ENCODE measurements at regions not wholly inside any gene's neighbourhood (a gene's known extent, or its start where the extent isn't known, plus 50 kb on each side); places are given as distances from the start of the nearest gene placed in this dataset.

DNA sequence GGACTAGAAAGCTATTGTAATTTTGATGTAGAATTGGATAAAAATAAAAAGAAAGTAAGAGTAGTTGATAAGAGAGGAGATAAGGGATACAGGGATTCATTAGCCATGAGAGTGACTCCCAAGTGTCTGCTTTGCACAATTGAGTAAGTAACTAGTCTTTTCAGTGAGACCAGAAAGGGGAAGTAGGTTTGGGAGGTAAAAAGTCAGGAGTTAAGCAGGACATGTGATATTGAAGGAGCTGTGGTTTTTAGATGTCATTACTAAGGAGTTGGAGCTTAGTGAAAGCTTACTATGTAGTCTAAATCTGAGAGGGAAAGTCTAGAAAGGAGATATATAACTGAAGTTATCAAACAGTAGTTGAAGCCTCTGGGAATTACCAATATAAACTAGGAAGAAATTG, 93.4 kb downstream of the SLC5A7 start:
- no peaks in the 10 kb centered on the region for H3K4me1 Mint-ChIP-seq
- no peaks in the 10 kb centered on the region for H3K36me3 Mint-ChIP-seq
- POLR2A ChIA-PET, result no interaction called here
- DNase-seq, result no peak
- no peak for ATAC-seq (replicated peaks in 1 of 4)
- Histone ChIP-seq H3K27ac (ENCODE audit: low read length) (no peak overlapping the region), H3K4me3 (ENCODE audit: control insufficient read depth in 1 of 2, extremely low read depth in 1 of 2, low read length in 1 of 2) (no peak overlapping the region), H3K27me3 (replicated peaks in 1 of 2; ENCODE audit: control insufficient read depth in 2 of 2, extremely low read depth in 1 of 2, insufficient read depth in 2 of 2, low read length in 1 of 2) (no peaks in the 10 kb centered on the region), H3K36me3 (ENCODE audit: control insufficient read depth in 2 of 2, extremely low read depth in 1 of 2, insufficient read depth in 1 of 2, low read length in 1 of 2) (no peaks in the 10 kb centered on the region), H3K4me1 (ENCODE audit: control insufficient read depth in 1 of 2, extremely low read depth in 1 of 2, insufficient read depth in 2 of 2, low read length in 2 of 2) (no peaks in the 10 kb centered on the region), H3K9me3 (no peaks in the 10 kb centered on the region)
- CTCF ChIA-PET, result no interaction called here
- no peaks in the 10 kb centered on the region for H3K9me3 Mint-ChIP-seq
- no peak overlapping the region for H3K27ac Mint-ChIP-seq
- no peak overlapping the region for H3K4me3 Mint-ChIP-seq
- peaks cover 3% of the 10 kb centered on the region in 2 donors for H3K27me3 Mint-ChIP-seq

DNA sequence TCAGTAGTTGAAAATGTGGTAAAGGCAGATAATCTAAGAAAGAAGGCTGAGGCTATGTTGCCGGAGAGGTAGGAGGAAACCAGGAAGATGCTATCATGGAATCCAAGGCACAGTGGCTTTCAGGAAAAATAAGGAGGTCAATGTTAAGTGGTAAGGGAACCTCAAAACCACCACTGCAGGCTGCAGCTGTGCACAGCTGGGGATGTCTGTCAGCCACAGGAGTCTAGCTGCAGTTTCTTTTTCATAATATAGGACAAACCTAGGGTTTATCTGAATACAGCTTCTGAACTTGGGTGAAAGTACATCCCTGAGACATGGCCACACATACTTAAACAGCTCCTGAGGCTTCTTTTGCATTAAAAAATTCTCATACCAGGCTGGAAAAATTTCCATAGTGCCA, 93.9 kb downstream of the SLC5A7 start:
- WGBS (ENCODE audit: insufficient coverage), result 13% methylated on average over 1 of the region's 1 CpG
- no peaks in the 10 kb centered on the region for H3K4me1 Mint-ChIP-seq
- H3K4me1 ChIP-seq (ENCODE audit: control insufficient read depth in 1 of 2, extremely low read depth in 1 of 2, insufficient read depth in 2 of 2, low read length in 2 of 2), result no peaks in the 10 kb centered on the region
- no peaks in the 10 kb centered on the region for H3K27me3 ChIP-seq (replicated peaks in 1 of 2; ENCODE audit: control insufficient read depth in 2 of 2, extremely low read depth in 1 of 2, insufficient read depth in 2 of 2, low read length in 1 of 2)
- peaks cover 3% of the 10 kb centered on the region in 2 donors for H3K27me3 Mint-ChIP-seq
- H3K36me3 Mint-ChIP-seq, result no peaks in the 10 kb centered on the region
- no peaks in the 10 kb centered on the region for H3K9me3 Mint-ChIP-seq
- ChIA-PET CTCF (no interaction called here), POLR2A (no interaction called here)
- DNase-seq (no peak), ATAC-seq (replicated peaks in 1 of 4) (no peak)
- H3K27ac ChIP-seq (ENCODE audit: low read length), result no peak overlapping the region
- H3K4me3 ChIP-seq (ENCODE audit: control insufficient read depth in 1 of 2, extremely low read depth in 1 of 2, low read length in 1 of 2), result no peak overlapping the region
- no peaks in the 10 kb centered on the region for H3K9me3 ChIP-seq
- H3K27ac Mint-ChIP-seq, result no peak overlapping the region
- no peaks in the 10 kb centered on the region for H3K36me3 ChIP-seq (ENCODE audit: control insufficient read depth in 2 of 2, extremely low read depth in 1 of 2, insufficient read depth in 1 of 2, low read length in 1 of 2)
- H3K4me3 Mint-ChIP-seq, result no peak overlapping the region

DNA sequence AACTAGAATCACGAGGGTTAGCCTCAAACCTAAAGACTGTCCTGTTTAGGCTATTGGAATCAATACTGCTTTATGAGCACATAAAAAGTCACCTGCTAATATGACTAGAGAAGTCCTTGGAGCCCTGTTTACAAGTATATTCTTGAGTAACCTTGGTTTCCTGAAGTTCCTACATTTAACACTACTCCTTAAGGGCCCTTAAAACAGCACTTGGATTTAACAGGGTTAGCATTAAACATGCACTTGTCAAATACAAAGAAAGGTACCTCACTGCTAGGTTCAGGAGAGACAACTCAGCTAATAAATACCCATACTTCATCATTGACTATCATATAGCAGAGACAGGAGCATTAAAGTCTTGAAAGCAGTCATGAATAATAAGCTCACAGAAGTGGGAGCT, 96.7 kb downstream of the SLC5A7 start:
- no peaks in the 10 kb centered on the region for H3K36me3 ChIP-seq (ENCODE audit: control insufficient read depth in 2 of 2, extremely low read depth in 1 of 2, insufficient read depth in 1 of 2, low read length in 1 of 2)
- no CpG with 5 or more reads among the region's 1 CpG for WGBS (ENCODE audit: insufficient coverage)
- Mint-ChIP-seq H3K27ac (no peak overlapping the region), H3K4me3 (no peak overlapping the region), H3K4me1 (no peaks in the 10 kb centered on the region), H3K9me3 (peaks cover 0 to under 1% (median 0%) of the 10 kb centered on the region in 3 donors), H3K36me3 (no peaks in the 10 kb centered on the region), H3K27me3 (peaks cover 2 to 6% of the 10 kb centered on the region in 2 donors)
- no peaks in the 10 kb centered on the region for H3K9me3 ChIP-seq
- ATAC-seq (replicated peaks in 1 of 4) (no peak), DNase-seq (no peak)
- H3K27me3 ChIP-seq (replicated peaks in 1 of 2; ENCODE audit: control insufficient read depth in 2 of 2, extremely low read depth in 1 of 2, insufficient read depth in 2 of 2, low read length in 1 of 2), result no peaks in the 10 kb centered on the region
- CTCF ChIA-PET, result no interaction called here
- POLR2A ChIA-PET, result no interaction called here
- H3K4me1 ChIP-seq (ENCODE audit: control insufficient read depth in 1 of 2, extremely low read depth in 1 of 2, insufficient read depth in 2 of 2, low read length in 2 of 2), result no peaks in the 10 kb centered on the region
- no peak overlapping the region for H3K27ac ChIP-seq (ENCODE audit: low read length)
- H3K4me3 ChIP-seq (ENCODE audit: control insufficient read depth in 1 of 2, extremely low read depth in 1 of 2, low read length in 1 of 2), result no peak overlapping the region

DNA sequence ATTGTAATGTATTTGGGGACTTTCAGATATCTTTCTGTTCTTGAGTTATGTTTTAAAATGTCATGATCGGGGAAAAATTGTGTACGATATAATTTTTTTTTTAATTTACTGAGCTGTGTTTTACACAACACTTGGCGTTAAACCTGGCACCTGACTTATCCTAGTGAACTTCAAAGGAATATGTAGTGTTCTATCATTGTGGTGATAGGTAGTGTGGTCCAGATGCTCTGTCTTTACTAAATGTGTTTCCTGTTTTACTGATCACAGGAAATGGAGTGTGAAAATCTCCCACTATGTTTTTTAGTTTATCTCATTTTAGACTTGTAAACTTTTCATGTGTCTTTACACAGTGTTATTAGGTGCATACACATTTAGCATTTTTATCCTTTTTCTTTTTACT, 98.0 kb downstream of the SLC5A7 start:
- peaks cover 0 to 7% (median 3%) of the 10 kb centered on the region in 3 donors for H3K9me3 Mint-ChIP-seq
- Histone ChIP-seq H3K9me3 (no peaks in the 10 kb centered on the region), H3K27me3 (replicated peaks in 1 of 2; ENCODE audit: control insufficient read depth in 2 of 2, extremely low read depth in 1 of 2, insufficient read depth in 2 of 2, low read length in 1 of 2) (no peaks in the 10 kb centered on the region), H3K36me3 (ENCODE audit: control insufficient read depth in 2 of 2, extremely low read depth in 1 of 2, insufficient read depth in 1 of 2, low read length in 1 of 2) (no peaks in the 10 kb centered on the region), H3K27ac (ENCODE audit: low read length) (no peak overlapping the region), H3K4me1 (ENCODE audit: control insufficient read depth in 1 of 2, extremely low read depth in 1 of 2, insufficient read depth in 2 of 2, low read length in 2 of 2) (no peaks in the 10 kb centered on the region), H3K4me3 (ENCODE audit: control insufficient read depth in 1 of 2, extremely low read depth in 1 of 2, low read length in 1 of 2) (no peak overlapping the region)
- peaks cover 2 to 6% of the 10 kb centered on the region in 2 donors for H3K27me3 Mint-ChIP-seq
- no peak overlapping the region for H3K4me3 Mint-ChIP-seq
- 0% methylated on average over 1 of the region's 3 CpGs for WGBS (ENCODE audit: insufficient coverage)
- no peaks in the 10 kb centered on the region for H3K36me3 Mint-ChIP-seq
- POLR2A ChIA-PET, result no interaction called here
- ATAC-seq (replicated peaks in 1 of 4) (no peak), DNase-seq (no peak)
- no peak overlapping the region for H3K27ac Mint-ChIP-seq
- H3K4me1 Mint-ChIP-seq, result no peaks in the 10 kb centered on the region
- CTCF ChIA-PET, result no interaction called here

DNA sequence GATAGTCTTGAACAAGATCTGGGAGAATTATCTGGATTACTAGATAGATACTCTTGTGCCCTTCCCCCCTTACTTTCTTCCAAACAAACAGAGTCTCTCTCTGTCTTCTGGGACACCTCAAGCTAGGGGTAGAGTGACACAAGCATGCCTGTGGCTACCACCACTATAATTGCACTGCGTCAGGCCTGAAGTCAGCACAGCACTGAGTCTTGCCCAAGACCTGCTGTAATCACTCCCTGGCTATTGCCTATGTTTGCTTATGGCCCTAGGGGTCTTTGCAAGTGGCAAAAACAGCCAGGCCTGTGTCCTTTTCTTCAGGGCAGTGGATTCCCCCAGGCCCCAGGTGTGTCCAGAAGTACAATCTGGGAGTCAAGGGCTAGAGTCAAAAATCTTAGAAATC, 106.6 kb downstream of the SLC5A7 start:
- POLR2A ChIA-PET, result no interaction called here
- ATAC-seq (replicated peaks in 1 of 4) (no peak), DNase-seq (no peak)
- no CpG with 5 or more reads among the region's 1 CpG for WGBS (ENCODE audit: insufficient coverage)
- H3K4me1 ChIP-seq (ENCODE audit: control insufficient read depth in 1 of 2, extremely low read depth in 1 of 2, insufficient read depth in 2 of 2, low read length in 2 of 2), result no peaks in the 10 kb centered on the region
- Mint-ChIP-seq H3K27ac (no peak overlapping the region), H3K4me3 (no peak overlapping the region), H3K36me3 (no peaks in the 10 kb centered on the region), H3K4me1 (no peaks in the 10 kb centered on the region), H3K9me3 (peaks cover 0 to 11% (median 7%) of the 10 kb centered on the region in 3 donors), H3K27me3 (peaks cover 0 to 10% of the 10 kb centered on the region in 2 donors)
- H3K36me3 ChIP-seq (ENCODE audit: control insufficient read depth in 2 of 2, extremely low read depth in 1 of 2, insufficient read depth in 1 of 2, low read length in 1 of 2), result no peaks in the 10 kb centered on the region
- peaks cover 0 to 7% of the 10 kb centered on the region in 2 experiments for H3K27me3 ChIP-seq (replicated peaks in 1 of 2; ENCODE audit: control insufficient read depth in 2 of 2, extremely low read depth in 1 of 2, insufficient read depth in 2 of 2, low read length in 1 of 2)
- H3K4me3 ChIP-seq (ENCODE audit: control insufficient read depth in 1 of 2, extremely low read depth in 1 of 2, low read length in 1 of 2), result no peak overlapping the region
- no peak overlapping the region for H3K27ac ChIP-seq (ENCODE audit: low read length)
- no peaks in the 10 kb centered on the region for H3K9me3 ChIP-seq
- CTCF ChIA-PET, result no interaction called here

DNA sequence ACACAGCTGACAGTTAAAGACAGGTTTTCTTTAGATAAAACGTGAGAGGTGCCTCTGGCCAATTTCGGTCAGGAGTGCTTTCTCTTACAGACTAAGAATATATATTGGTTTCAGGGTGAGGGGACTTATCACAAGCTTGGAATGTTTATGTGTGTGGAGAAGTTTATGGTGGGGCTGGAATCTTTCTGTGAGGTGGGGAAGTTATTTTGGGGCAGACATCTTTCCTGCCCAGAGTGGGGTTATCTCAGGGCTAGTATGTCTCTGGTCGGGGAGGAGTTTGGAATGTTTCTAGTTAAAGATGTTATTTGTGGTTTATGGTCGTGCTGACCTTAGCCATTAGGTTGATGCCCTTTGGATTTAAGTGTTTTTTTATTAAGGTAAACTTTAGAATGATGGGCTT, 115.2 kb downstream of the SLC5A7 start:
- WGBS (ENCODE audit: insufficient coverage), result 74% methylated on average over 2 of the region's 4 CpGs
- no peaks in the 10 kb centered on the region for H3K9me3 ChIP-seq
- H3K36me3 ChIP-seq (ENCODE audit: control insufficient read depth in 2 of 2, extremely low read depth in 1 of 2, insufficient read depth in 1 of 2, low read length in 1 of 2), result no peaks in the 10 kb centered on the region
- ChIA-PET POLR2A (no interaction called here), CTCF (no interaction called here)
- no peak overlapping the region for H3K27ac Mint-ChIP-seq
- no peaks in the 10 kb centered on the region for H3K27me3 ChIP-seq (replicated peaks in 1 of 2; ENCODE audit: control insufficient read depth in 2 of 2, extremely low read depth in 1 of 2, insufficient read depth in 2 of 2, low read length in 1 of 2)
- H3K4me3 Mint-ChIP-seq, result no peak overlapping the region
- H3K4me3 ChIP-seq (ENCODE audit: control insufficient read depth in 1 of 2, extremely low read depth in 1 of 2, low read length in 1 of 2), result no peak overlapping the region
- H3K4me1 Mint-ChIP-seq, result no peaks in the 10 kb centered on the region
- ATAC-seq (replicated peaks in 1 of 4) (no peak), DNase-seq (no peak)
- H3K36me3 Mint-ChIP-seq, result no peaks in the 10 kb centered on the region
- H3K9me3 Mint-ChIP-seq, result no peaks in the 10 kb centered on the region
- H3K27me3 Mint-ChIP-seq, result peaks cover 0 to 4% of the 10 kb centered on the region in 2 donors
- no peak overlapping the region for H3K27ac ChIP-seq (ENCODE audit: low read length)
- no peaks in the 10 kb centered on the region for H3K4me1 ChIP-seq (ENCODE audit: control insufficient read depth in 1 of 2, extremely low read depth in 1 of 2, insufficient read depth in 2 of 2, low read length in 2 of 2)

DNA sequence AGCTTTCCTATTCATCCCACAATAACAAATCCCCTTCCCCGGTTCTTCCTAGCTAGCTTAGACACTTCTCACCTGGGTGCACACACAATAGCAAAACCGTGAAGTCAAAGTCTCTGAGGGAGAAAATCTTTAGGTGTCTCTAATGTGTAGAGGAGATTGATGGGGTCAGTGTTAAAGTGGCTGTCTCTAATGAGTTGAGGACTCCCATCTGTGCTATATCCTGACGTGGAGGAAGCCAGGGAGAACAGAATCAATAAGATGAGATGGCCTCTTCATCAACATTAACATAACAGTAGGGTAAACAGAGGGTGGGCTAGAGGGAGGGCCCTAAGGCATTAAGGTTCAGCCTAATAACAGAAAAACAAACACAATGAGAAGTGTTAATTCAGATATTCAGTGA, 120.4 kb downstream of the SLC5A7 start:
- Histone ChIP-seq H3K4me1 (ENCODE audit: control insufficient read depth in 1 of 2, extremely low read depth in 1 of 2, insufficient read depth in 2 of 2, low read length in 2 of 2) (no peaks in the 10 kb centered on the region), H3K36me3 (ENCODE audit: control insufficient read depth in 2 of 2, extremely low read depth in 1 of 2, insufficient read depth in 1 of 2, low read length in 1 of 2) (no peaks in the 10 kb centered on the region), H3K9me3 (no peaks in the 10 kb centered on the region), H3K4me3 (ENCODE audit: control insufficient read depth in 1 of 2, extremely low read depth in 1 of 2, low read length in 1 of 2) (no peak overlapping the region), H3K27me3 (replicated peaks in 1 of 2; ENCODE audit: control insufficient read depth in 2 of 2, extremely low read depth in 1 of 2, insufficient read depth in 2 of 2, low read length in 1 of 2) (no peaks in the 10 kb centered on the region), H3K27ac (ENCODE audit: low read length) (no peak overlapping the region)
- no CpG with 5 or more reads among the region's 3 CpGs for WGBS (ENCODE audit: insufficient coverage)
- H3K4me3 Mint-ChIP-seq, result no peak overlapping the region
- DNase-seq (no peak), ATAC-seq (replicated peaks in 1 of 4) (no peak)
- ChIA-PET CTCF (no interaction called here), POLR2A (no interaction called here)
- H3K4me1 Mint-ChIP-seq, result no peaks in the 10 kb centered on the region
- peaks cover 0 to 4% of the 10 kb centered on the region in 2 donors for H3K27me3 Mint-ChIP-seq
- peaks cover 0 to 11% (median 0%) of the 10 kb centered on the region in 3 donors for H3K9me3 Mint-ChIP-seq
- H3K36me3 Mint-ChIP-seq, result no peaks in the 10 kb centered on the region
- no peak overlapping the region for H3K27ac Mint-ChIP-seq

Data from T-cell (primary cell).